Osteoblast (primary cell): ENCODE measurements at regions not wholly inside any gene's neighbourhood (a gene's known extent, or its start where the extent isn't known, plus 50 kb on each side); places are given as distances from the start of the nearest gene placed in this dataset.

Experiments used
- DNase-seq: peaks from one replicate; pipeline ENCODE4 v3.0.0; 2011; ENCODE audit warnings: low spot score, mixed read lengths; ENCODE audit not compliant: insufficient read length; ENCODE audit errors: missing footprints
- H2AFZ ChIP-seq: 2 replicates; pipeline ENCODE4 v1.6.0; 2011; ENCODE audit warnings: mild to moderate bottlenecking, low read length
- H3K27ac ChIP-seq: 2 replicates; pipeline ENCODE4 v1.5.1; 2011; ENCODE audit warnings: mild to moderate bottlenecking, low read depth, low read length, moderate library complexity
- H3K27me3 ChIP-seq: 2 replicates; pipeline ENCODE4 v1.6.0; 2012; ENCODE audit warnings: mild to moderate bottlenecking, control low read depth, inconsistent platforms, low read length, moderate library complexity; ENCODE audit not compliant: insufficient read depth
- H3K36me3 ChIP-seq: 2 replicates; pipeline ENCODE4 v1.5.1; 2011; ENCODE audit warnings: mild to moderate bottlenecking, low read length, control low read depth, moderate library complexity; ENCODE audit not compliant: insufficient read depth
- H3K4me1 ChIP-seq: 2 replicates; pipeline ENCODE4 v1.5.1; 2011; ENCODE audit warnings: mild to moderate bottlenecking, low read length, control low read depth, moderate library complexity; ENCODE audit not compliant: insufficient read depth
- H3K4me2 ChIP-seq: 2 replicates; pipeline ENCODE4 v1.6.0; 2011; ENCODE audit warnings: mild to moderate bottlenecking, low read length; ENCODE audit not compliant: insufficient read depth
- H3K4me3 ChIP-seq: fragments of 200-600 bp; sonication (generic); 3 replicates; pipeline ENCODE4 v1.5.1; 2012; ENCODE audit warnings: mild to moderate bottlenecking, low read length, inconsistent platforms; ENCODE audit not compliant: insufficient read depth
- H3K79me2 ChIP-seq: 2 replicates; pipeline ENCODE4 v1.6.0; 2012; ENCODE audit warnings: mild to moderate bottlenecking, low read length, control low read depth, inconsistent platforms; ENCODE audit not compliant: insufficient read depth
- H3K9me3 ChIP-seq: 2 replicates; pipeline ENCODE4 v1.5.1; 2011; ENCODE audit warnings: low read depth, low read length, control low read depth
- H4K20me1 ChIP-seq: 2 replicates; pipeline ENCODE4 v1.6.0; 2012; ENCODE audit warnings: mild to moderate bottlenecking, low read length, control low read depth; ENCODE audit not compliant: insufficient read depth
- CTCF ChIP-seq: IDR thresholded peaks from 2 replicates; pipeline ENCODE4 v1.5.1; 2011; ENCODE audit warnings: mild to moderate bottlenecking, low read depth, low read length, moderate library complexity; ENCODE audit errors: extremely low read depth

DNA sequence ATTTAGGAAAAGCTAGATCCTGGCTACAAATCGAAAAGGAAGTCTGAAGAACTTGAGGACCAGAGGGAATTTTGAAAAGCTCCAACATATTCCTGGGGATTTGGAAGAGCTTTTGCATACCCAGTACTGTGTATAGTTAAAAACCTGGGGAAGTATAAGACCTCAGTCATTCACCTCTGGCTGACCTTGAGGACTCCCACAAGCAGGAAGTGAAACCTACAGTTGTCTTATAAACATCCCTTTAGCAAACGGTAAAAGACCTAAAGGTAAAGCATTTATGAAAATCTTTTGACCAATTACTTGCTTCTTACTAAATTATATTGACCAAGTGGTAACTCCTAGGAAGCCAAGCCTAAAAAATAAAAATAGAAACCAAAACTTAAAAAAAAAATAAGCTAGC lies 175.0 kb downstream of the HAO1 start:
- H3K4me1 ChIP-seq = no peaks in the 10 kb centered on the region
- no peak overlapping the region for H3K27ac ChIP-seq
- no peaks in the 10 kb centered on the region for H3K9me3 ChIP-seq
- no peaks in the 10 kb centered on the region for H3K79me2 ChIP-seq
- no peak overlapping the region for H2AFZ ChIP-seq
- no peak overlapping the region for H3K4me3 ChIP-seq
- no peaks in the 10 kb centered on the region for H3K27me3 ChIP-seq
- no peak for TF ChIP-seq CTCF
- H4K20me1 ChIP-seq = no peaks in the 10 kb centered on the region
- H3K36me3 ChIP-seq = no peaks in the 10 kb centered on the region
- DNase-seq = no peak
- H3K4me2 ChIP-seq = no peak overlapping the region

GRCh38 chr20:7770046-7770445 lies 170.2 kb downstream of the HAO1 start:
- TF ChIP-seq CTCF = no peak
- Histone ChIP-seq H2AFZ (no peak overlapping the region), H3K79me2 (no peaks in the 10 kb centered on the region), H3K27ac (no peak overlapping the region), H4K20me1 (no peaks in the 10 kb centered on the region), H3K9me3 (no peaks in the 10 kb centered on the region), H3K4me2 (no peak overlapping the region), H3K27me3 (no peaks in the 10 kb centered on the region), H3K4me1 (no peaks in the 10 kb centered on the region), H3K36me3 (no peaks in the 10 kb centered on the region), H3K4me3 (no peak overlapping the region)
- no peak for DNase-seq

DNA sequence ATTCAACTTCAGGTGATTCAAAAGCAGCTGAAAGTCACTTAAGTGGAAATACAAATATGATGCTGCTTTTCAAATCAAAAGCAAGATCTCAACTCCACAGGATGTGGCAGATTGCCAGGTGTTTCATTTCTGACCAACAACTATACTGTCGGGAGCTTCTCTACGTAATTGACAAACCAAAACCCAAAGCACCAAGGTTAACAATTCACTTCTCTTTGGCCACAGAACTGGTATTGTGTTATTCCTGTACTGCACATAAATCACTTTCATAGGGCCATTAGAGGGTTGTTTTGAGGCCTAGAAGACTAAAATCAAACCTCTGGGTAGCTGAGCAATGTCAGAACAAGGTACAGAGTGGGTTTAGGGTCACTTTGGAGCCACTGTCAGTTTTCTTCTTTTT lies 169.7 kb downstream of the HAO1 start:
- peak overlapping the region; percentile 23 for H2AFZ ChIP-seq
- H4K20me1 ChIP-seq = no peaks in the 10 kb centered on the region
- no peaks in the 10 kb centered on the region for H3K79me2 ChIP-seq
- H3K9me3 ChIP-seq = no peaks in the 10 kb centered on the region
- TF ChIP-seq CTCF = no peak
- no peaks in the 10 kb centered on the region for H3K4me1 ChIP-seq
- DNase-seq = no peak
- no peak overlapping the region for H3K27ac ChIP-seq
- no peaks in the 10 kb centered on the region for H3K27me3 ChIP-seq
- H3K4me2 ChIP-seq = no peak overlapping the region
- H3K36me3 ChIP-seq = no peaks in the 10 kb centered on the region
- H3K4me3 ChIP-seq = no peak overlapping the region

DNA sequence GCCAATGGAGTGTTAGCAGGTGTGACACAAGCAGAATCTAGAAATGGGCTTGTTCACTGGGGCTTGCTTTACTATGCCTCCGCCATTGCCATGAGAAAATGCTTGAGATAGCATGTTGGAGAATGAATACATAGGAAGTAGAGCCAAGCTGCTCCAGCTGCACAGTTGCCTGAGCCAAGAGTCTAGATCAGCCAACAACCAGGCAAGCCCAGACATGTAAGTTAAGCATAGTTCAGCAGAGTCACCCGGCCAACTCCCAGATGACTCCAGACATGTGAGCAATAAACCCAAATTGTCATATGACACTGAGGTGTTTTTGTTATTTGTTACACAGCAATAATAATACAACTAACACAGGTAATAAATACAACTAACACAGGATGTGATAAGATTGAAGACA lies 167.9 kb downstream of the HAO1 start:
- Histone ChIP-seq H3K79me2 (no peaks in the 10 kb centered on the region), H3K4me1 (no peaks in the 10 kb centered on the region), H3K27ac (no peak overlapping the region), H3K4me2 (no peak overlapping the region), H4K20me1 (no peaks in the 10 kb centered on the region), H2AFZ (peak overlapping the region; percentile 47), H3K4me3 (no peak overlapping the region), H3K36me3 (no peaks in the 10 kb centered on the region), H3K9me3 (no peaks in the 10 kb centered on the region), H3K27me3 (no peaks in the 10 kb centered on the region)
- no peak for DNase-seq
- no peak for TF ChIP-seq CTCF
